ENCODE measurements at regions not wholly inside any gene's neighbourhood (a gene's known extent, or its start where the extent isn't known, plus 50 kb on each side); places are given as distances from the start of the nearest gene placed in this dataset.

DNA sequence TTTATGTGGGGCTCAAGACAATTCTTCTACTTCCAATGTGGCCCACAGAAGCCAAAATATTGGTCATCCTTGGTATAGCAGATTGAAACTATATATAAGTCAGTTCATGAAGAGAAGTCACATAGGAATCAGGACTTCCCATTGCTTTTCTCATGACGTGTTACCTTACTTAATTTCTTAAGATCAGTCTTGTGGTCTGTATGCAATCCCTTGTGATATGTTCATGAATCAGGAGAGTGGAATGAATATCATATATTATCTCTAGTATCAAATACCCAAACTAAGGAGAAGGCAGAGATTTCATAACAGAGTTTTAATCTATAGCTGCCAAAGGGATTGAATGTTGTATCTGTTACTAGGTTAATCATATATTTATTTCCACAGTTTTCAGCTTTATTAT is 1390.4 kb downstream of the SUCLG1 start:
- intact Hi-C loops (cut with micrococcal nuclease): no loop called here
- POLR2A ChIA-PET (ENCODE audit: unreplicated experiment): no interaction called here

DNA sequence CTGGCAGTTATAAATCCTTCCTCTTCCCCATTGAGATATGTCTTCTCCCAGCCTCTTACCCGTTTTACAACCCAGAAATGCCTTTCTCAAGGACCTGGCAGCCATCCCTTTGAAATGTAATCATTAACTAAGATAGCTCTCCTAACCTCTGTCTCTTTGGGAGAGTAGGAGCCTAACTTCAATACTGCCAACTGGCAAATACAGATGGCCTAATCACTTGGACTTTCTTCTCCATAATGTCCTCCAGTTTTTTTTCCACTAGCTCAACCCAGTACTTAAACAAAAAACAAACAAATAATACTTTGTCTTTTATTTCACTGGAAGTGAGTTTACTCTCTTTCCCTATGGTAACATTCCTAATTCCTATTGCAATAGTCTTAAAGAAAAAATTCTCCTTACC is 1391.1 kb downstream of the SUCLG1 start:
- Histone ChIP-seq H2AFZ (ENCODE audit: low read length) (no peak overlapping the region), H3K27ac (ENCODE audit: low read length) (no peak overlapping the region), H3F3A (ENCODE audit: low read length, unreplicated experiment) (no peaks in the 10 kb centered on the region), H4K20me1 (ENCODE audit: low read length) (no peaks in the 10 kb centered on the region), H3K36me3 (ENCODE audit: low read depth, low read length) (no peaks in the 10 kb centered on the region), H3K9ac (ENCODE audit: low read length) (no peak overlapping the region), H3K9me3 (ENCODE audit: low read length) (no peaks in the 10 kb centered on the region), H3K4me1 (ENCODE audit: insufficient read depth, low read length) (peaks cover 14% of the 10 kb centered on the region; the same call in 1 of the 2 replicates), H3K27me3 (ENCODE audit: low read length) (no peaks in the 10 kb centered on the region), H3K9me2 (replicated peaks; ENCODE audit: low read length) (no peaks in the 10 kb centered on the region), H3K79me2 (ENCODE audit: low read length) (no peaks in the 10 kb centered on the region), H3K4me3 (ENCODE audit: low read length) (no peak overlapping the region), H3K4me2 (ENCODE audit: low read length) (no peak overlapping the region)
- POLR2A ChIA-PET (ENCODE audit: unreplicated experiment): no interaction called here
- DNase-seq: no peak
- intact Hi-C loops (cut with micrococcal nuclease): no loop called here
- no TSS peak for BruUV-seq (replicated peaks)
- ATAC-seq: no peak
- no peak for TF ChIP-seq EZH2 (IDR thresholded peaks at IDR 0.05; ENCODE audit: low read length, unreplicated experiment)
- TF ChIP-seq, protein P1, sequence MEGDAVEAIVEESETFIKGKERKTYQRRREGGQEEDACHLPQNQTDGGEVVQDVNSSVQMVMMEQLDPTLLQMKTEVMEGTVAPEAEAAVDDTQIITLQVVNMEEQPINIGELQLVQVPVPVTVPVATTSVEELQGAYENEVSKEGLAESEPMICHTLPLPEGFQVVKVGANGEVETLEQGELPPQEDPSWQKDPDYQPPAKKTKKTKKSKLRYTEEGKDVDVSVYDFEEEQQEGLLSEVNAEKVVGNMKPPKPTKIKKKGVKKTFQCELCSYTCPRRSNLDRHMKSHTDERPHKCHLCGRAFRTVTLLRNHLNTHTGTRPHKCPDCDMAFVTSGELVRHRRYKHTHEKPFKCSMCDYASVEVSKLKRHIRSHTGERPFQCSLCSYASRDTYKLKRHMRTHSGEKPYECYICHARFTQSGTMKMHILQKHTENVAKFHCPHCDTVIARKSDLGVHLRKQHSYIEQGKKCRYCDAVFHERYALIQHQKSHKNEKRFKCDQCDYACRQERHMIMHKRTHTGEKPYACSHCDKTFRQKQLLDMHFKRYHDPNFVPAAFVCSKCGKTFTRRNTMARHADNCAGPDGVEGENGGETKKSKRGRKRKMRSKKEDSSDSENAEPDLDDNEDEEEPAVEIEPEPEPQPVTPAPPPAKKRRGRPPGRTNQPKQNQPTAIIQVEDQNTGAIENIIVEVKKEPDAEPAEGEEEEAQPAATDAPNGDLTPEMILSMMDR (conservative IDR thresholded peaks at IDR 0.05; ENCODE audit: low read depth, low read length): no peak
- no peak for TF ChIP-seq EZH2phosphoT487 (IDR thresholded peaks at IDR 0.05; ENCODE audit: borderline replicate concordance, low read length)
- CTCF ChIA-PET: no interaction called here

More for the DNA sequence above, 1390.4 kb downstream of the SUCLG1 start:
- no peaks in the 10 kb centered on the region for H3K9me2 ChIP-seq (replicated peaks; ENCODE audit: low read length)
- TF ChIP-seq, protein P1 (conservative IDR thresholded peaks at IDR 0.05; ENCODE audit: low read depth, low read length): no peak
- TF ChIP-seq EZH2 (IDR thresholded peaks at IDR 0.05; ENCODE audit: low read length, unreplicated experiment) (no peak), EZH2phosphoT487 (IDR thresholded peaks at IDR 0.05; ENCODE audit: borderline replicate concordance, low read length) (no peak)
- H3K27me3 ChIP-seq (ENCODE audit: low read length): no peaks in the 10 kb centered on the region
- no peak overlapping the region for H2AFZ ChIP-seq (ENCODE audit: low read length)
- no peaks in the 10 kb centered on the region for H3K79me2 ChIP-seq (ENCODE audit: low read length)
- H4K20me1 ChIP-seq (ENCODE audit: low read length): no peaks in the 10 kb centered on the region
- no peaks in the 10 kb centered on the region for H3K36me3 ChIP-seq (ENCODE audit: low read depth, low read length)
- no TSS peak for BruUV-seq (replicated peaks)
- CTCF ChIA-PET: no interaction called here
- H3K4me3 ChIP-seq (ENCODE audit: low read length): no peak overlapping the region
- ATAC-seq (no peak), DNase-seq (no peak)
- H3F3A ChIP-seq (ENCODE audit: low read length, unreplicated experiment): no peaks in the 10 kb centered on the region
- no peak overlapping the region for H3K4me2 ChIP-seq (ENCODE audit: low read length)
- no peak overlapping the region for H3K9ac ChIP-seq (ENCODE audit: low read length)
- H3K9me3 ChIP-seq (ENCODE audit: low read length): no peaks in the 10 kb centered on the region
- H3K27ac ChIP-seq (ENCODE audit: low read length): no peak overlapping the region
- peaks cover 9% of the 10 kb centered on the region; the same call in 1 of the 2 replicates for H3K4me1 ChIP-seq (ENCODE audit: insufficient read depth, low read length)

DNA sequence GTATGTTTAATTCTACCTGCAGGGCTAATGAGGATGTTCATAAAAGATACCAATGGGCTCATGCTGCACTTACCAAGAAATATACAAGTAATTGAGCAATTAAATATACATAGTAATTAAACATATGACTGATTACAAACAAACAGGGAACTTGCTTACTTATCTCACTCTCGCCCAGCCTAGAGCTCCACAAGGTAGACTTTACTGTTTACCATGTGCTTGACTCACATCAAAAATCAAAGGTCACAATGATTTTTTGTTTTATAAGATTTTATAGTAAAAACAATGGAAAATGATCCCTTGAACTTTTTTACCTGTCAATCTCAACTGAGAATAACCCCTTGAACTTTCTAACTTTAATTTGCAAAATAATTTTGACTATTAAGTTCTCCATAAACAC is 1395.1 kb downstream of the SUCLG1 start:
- H3K9me3 ChIP-seq (ENCODE audit: low read length): peaks cover under 1% of the 10 kb centered on the region; the same call in 1 of the 2 replicates
- ChIA-PET POLR2A (ENCODE audit: unreplicated experiment) (no interaction called here), CTCF (interaction anchor here (0.7 kb wide), 1 partner anchor 319 kb away, joined by 14 read pairs; no protein-coding TSS in a partner anchor)

More for the DNA sequence above, 1395.1 kb downstream of the SUCLG1 start:
- H3K9me2 ChIP-seq (replicated peaks; ENCODE audit: low read length): no peaks in the 10 kb centered on the region
- H3K9ac ChIP-seq (ENCODE audit: low read length): no peak overlapping the region
- no peaks in the 10 kb centered on the region for H3F3A ChIP-seq (ENCODE audit: low read length, unreplicated experiment)
- no TSS peak for BruUV-seq (replicated peaks)
- H3K79me2 ChIP-seq (ENCODE audit: low read length): no peaks in the 10 kb centered on the region
- no peak overlapping the region for H3K4me3 ChIP-seq (ENCODE audit: low read length)
- TF ChIP-seq, protein P1 (conservative IDR thresholded peaks at IDR 0.05; ENCODE audit: low read depth, low read length): no peak
- TF ChIP-seq EZH2phosphoT487 (IDR thresholded peaks at IDR 0.05; ENCODE audit: borderline replicate concordance, low read length): no peak
- TF ChIP-seq EZH2 (IDR thresholded peaks at IDR 0.05; ENCODE audit: low read length, unreplicated experiment): no peak
- ATAC-seq (peak; percentile 64), DNase-seq (peak; percentile 21)
- no peaks in the 10 kb centered on the region for H3K27me3 ChIP-seq (ENCODE audit: low read length)
- H4K20me1 ChIP-seq (ENCODE audit: low read length): no peaks in the 10 kb centered on the region
- no peaks in the 10 kb centered on the region for H3K36me3 ChIP-seq (ENCODE audit: low read depth, low read length)
- intact Hi-C loops (cut with micrococcal nuclease): no loop called here
- no peak overlapping the region for H2AFZ ChIP-seq (ENCODE audit: low read length)
- peak overlapping the region; percentile 13; the same call in 1 of the 2 replicates for H3K27ac ChIP-seq (ENCODE audit: low read length)
- no peak overlapping the region for H3K4me2 ChIP-seq (ENCODE audit: low read length)
- peaks cover 11% of the 10 kb centered on the region; the same call in 1 of the 2 replicates for H3K4me1 ChIP-seq (ENCODE audit: insufficient read depth, low read length)
